ENCODE measurements at regions not wholly inside any gene's neighbourhood (a gene's known extent, or its start where the extent isn't known, plus 50 kb on each side); places are given as distances from the start of the nearest gene placed in this dataset.

GRCh38 chrX:13101441-13102139 is 57.2 kb upstream of the FAM9C start:
- peak in 4 of 5 donors; percentile 31 to 86 (median 36) for DNase-seq

GRCh38 chrX:13099121-13099520 is 54.7 kb upstream of the FAM9C start:
- DNase-seq: no peak

GRCh38 chrX:13096728-13097127 is 52.3 kb upstream of the FAM9C start:
- no peak for DNase-seq

GRCh38 chrX:13094828-13095341 is 50.5 kb upstream of the FAM9C start:
- no peak for DNase-seq

- no peak for DNase-seq
These were observed 50.0 kb upstream of the FAM9C start for GRCh38 chrX:13094374-13094773.
